Vagina (tissue), 2 donors: ENCODE measurements at regions not wholly inside any gene's neighbourhood (a gene's known extent, or its start where the extent isn't known, plus 50 kb on each side); places are given as distances from the start of the nearest gene placed in this dataset.

Experiments
- CTCF ChIP-seq, 3 experiments: fragments of 450-650 bp in 2 of 3; fragments of 200-600 bp in 1 of 3; sonication (generic) in 1 of 3; IDR thresholded peaks; one replicate each; pipeline ENCODE4 v1.5.1; 2017 to 2019; ENCODE audit warnings: antibody characterized with exemption in 3 of 3, mild to moderate bottlenecking in 2 of 3, moderate library complexity in 2 of 3
- POLR2A ChIP-seq, 2 donors: fragments of 450-650 bp; IDR thresholded peaks; one replicate each; pipeline ENCODE4 v1.6.1; 2017; ENCODE audit warnings: antibody characterized with exemption in 2 of 2, mild to moderate bottlenecking in 2 of 2, moderate library complexity in 2 of 2
- POLR2AphosphoS5 ChIP-seq, 2 donors: sonication (generic); formaldehyde crosslinking; IDR thresholded peaks; one replicate each; pipeline ENCODE4 v1.9.0; 2017; ENCODE audit warnings: antibody characterized with exemption in 2 of 2, mild to moderate bottlenecking in 2 of 2, low read depth in 1 of 2; ENCODE audit not compliant: insufficient read depth in 1 of 2

- TF ChIP-seq POLR2A (IDR thresholded peaks at IDR 0.05) (no peak), CTCF (IDR thresholded peaks at IDR 0.05) (no peak), POLR2AphosphoS5 (IDR thresholded peaks at IDR 0.05; ENCODE audit: insufficient read depth in 1 of 2, low read depth in 1 of 2) (no peak)
These were observed 150.8 kb downstream of the ETS2 start for GRCh38 chr21:38956521-38956855.
